A673 (cell line): ENCODE measurements at regions not wholly inside any gene's neighbourhood (a gene's known extent, or its start where the extent isn't known, plus 50 kb on each side); places are given as distances from the start of the nearest gene placed in this dataset.

ENCODE experiments used
- BruUV-seq: library from RNA; stranded (reverse); fragments of 400-500 nt; replicated peaks from 2 replicates; lab custom pipeline; 2021; lab: Mats Ljungman, UMichigan
- CTCF ChIA-PET: fragments of 300-600 bp; sonication (Branson Sonifier 250); formaldehyde crosslinking; loops from one replicate; lab custom pipeline; 2022; ENCODE audit warnings: antibody characterized with exemption; lab: Charles Lee
- POLR2A ChIA-PET: fragments of 300-600 bp; sonication (Branson Sonifier 250); formaldehyde crosslinking; loops from one replicate; lab custom pipeline; 2022; ENCODE audit warnings: antibody characterized with exemption; ENCODE audit not compliant: low non-redundant PET; lab: Charles Lee
- DNase-seq: peaks from one replicate; pipeline ENCODE4 v3.0.0-alpha.2; 2015; ENCODE audit warnings: low spot score
- H3K27ac ChIP-seq: fragments of 200-600 bp; sonication (generic); 2 replicates; pipeline ENCODE4 v1.5.1; 2016; ENCODE audit warnings: mixed run types, low read depth, mild to moderate bottlenecking, mixed read lengths, antibody characterized with exemption, low read length; ENCODE audit not compliant: poor library complexity, severe bottlenecking
- H3K27me3 ChIP-seq: fragments of 200-600 bp; sonication (generic); replicated peaks from 2 replicates; pipeline ENCODE4 v1.6.1; 2017; ENCODE audit warnings: mixed run types, low read depth, mild to moderate bottlenecking, mixed read lengths, antibody characterized with exemption, low read length; ENCODE audit not compliant: insufficient read depth, poor library complexity
- H3K36me3 ChIP-seq: fragments of 200-600 bp; sonication (generic); 2 replicates; pipeline ENCODE4 v1.6.1; 2016; ENCODE audit warnings: mixed run types, mild to moderate bottlenecking, mixed read lengths, antibody characterized with exemption, low read length; ENCODE audit not compliant: insufficient read depth, poor library complexity, severe bottlenecking
- H3K4me1 ChIP-seq: fragments of 200-600 bp; sonication (generic); 2 replicates; pipeline ENCODE4 v1.6.1; 2017; ENCODE audit warnings: mixed run types, mild to moderate bottlenecking, mixed read lengths, antibody characterized with exemption, low read length; ENCODE audit not compliant: insufficient read depth, poor library complexity, severe bottlenecking
- H3K4me3 ChIP-seq: fragments of 200-600 bp; sonication (generic); 2 replicates; pipeline ENCODE4 v1.5.1; 2016; ENCODE audit warnings: low read depth, mixed run types, mild to moderate bottlenecking, mixed read lengths, low read length; ENCODE audit not compliant: poor library complexity, severe bottlenecking
- H3K9me3 ChIP-seq: fragments of 200-600 bp; sonication (generic); 2 replicates; pipeline ENCODE4 v1.6.1; 2016; ENCODE audit warnings: mixed run types, low read depth, mild to moderate bottlenecking, mixed read lengths, antibody characterized with exemption, low read length; ENCODE audit not compliant: poor library complexity, severe bottlenecking
- EZH2 ChIP-seq: fragments of 200-600 bp; sonication (generic); IDR thresholded peaks from 2 replicates; pipeline ENCODE4 v1.6.1; 2017; ENCODE audit warnings: borderline replicate concordance, low read depth, mild to moderate bottlenecking, mixed read lengths, antibody characterized with exemption, low read length; ENCODE audit not compliant: poor library complexity, severe bottlenecking
- intact Hi-C: fragments of 100-400 bp; cut with micrococcal nuclease; formaldehyde crosslinking; loops from one replicate; pipeline ENCODE4 v1.10.0; 2022; ENCODE audit not compliant: unreplicated experiment
- TF ChIP-seq, protein P1 (sequence below): fragments of 300-800, 200-600 bp; sonication (generic); conservative IDR thresholded peaks from 2 replicates; pipeline ENCODE4 v1.5.1; 2017; ENCODE audit warnings: low read depth, mild to moderate bottlenecking, antibody characterized with exemption, low read length, moderate library complexity, mixed read lengths

GRCh38 chr10:83037653-83038052, 1101.7 kb upstream of the GHITM start:
- Histone ChIP-seq H3K4me1 (no peaks in the 10 kb centered on the region), H3K27ac (no peak overlapping the region), H3K9me3 (peaks cover 9% of the 10 kb centered on the region), H3K36me3 (no peaks in the 10 kb centered on the region), H3K4me3 (no peak overlapping the region), H3K27me3 (no peaks in the 10 kb centered on the region)
- CTCF ChIA-PET = no interaction called here
- intact Hi-C loops = no loop called here
- TF ChIP-seq, protein P1, sequence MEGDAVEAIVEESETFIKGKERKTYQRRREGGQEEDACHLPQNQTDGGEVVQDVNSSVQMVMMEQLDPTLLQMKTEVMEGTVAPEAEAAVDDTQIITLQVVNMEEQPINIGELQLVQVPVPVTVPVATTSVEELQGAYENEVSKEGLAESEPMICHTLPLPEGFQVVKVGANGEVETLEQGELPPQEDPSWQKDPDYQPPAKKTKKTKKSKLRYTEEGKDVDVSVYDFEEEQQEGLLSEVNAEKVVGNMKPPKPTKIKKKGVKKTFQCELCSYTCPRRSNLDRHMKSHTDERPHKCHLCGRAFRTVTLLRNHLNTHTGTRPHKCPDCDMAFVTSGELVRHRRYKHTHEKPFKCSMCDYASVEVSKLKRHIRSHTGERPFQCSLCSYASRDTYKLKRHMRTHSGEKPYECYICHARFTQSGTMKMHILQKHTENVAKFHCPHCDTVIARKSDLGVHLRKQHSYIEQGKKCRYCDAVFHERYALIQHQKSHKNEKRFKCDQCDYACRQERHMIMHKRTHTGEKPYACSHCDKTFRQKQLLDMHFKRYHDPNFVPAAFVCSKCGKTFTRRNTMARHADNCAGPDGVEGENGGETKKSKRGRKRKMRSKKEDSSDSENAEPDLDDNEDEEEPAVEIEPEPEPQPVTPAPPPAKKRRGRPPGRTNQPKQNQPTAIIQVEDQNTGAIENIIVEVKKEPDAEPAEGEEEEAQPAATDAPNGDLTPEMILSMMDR = no peak
- TF ChIP-seq EZH2 = no peak
- no peak for DNase-seq
- no TSS peak for BruUV-seq
- POLR2A ChIA-PET = no interaction called here

DNA sequence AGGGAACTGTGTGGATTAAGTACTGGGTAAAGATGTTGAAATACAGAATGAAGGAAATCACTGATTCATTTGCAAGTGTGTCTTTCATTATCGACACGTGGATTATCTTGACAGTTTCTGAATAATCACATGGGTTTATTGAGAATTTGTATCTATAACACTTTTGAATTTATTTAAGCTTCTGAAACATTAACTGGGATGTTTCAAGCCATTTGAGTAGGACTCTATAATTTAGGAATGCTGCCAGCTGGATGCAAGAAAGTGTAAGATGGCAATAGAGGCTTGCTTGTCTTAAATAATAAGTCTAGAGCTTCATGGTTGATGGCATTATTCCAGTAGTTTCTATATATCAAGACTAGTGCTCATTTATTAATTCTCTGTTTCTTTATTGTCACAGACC, 1100.7 kb upstream of the GHITM start:
- TF ChIP-seq, protein P1 = no peak
- no peak for TF ChIP-seq EZH2
- POLR2A ChIA-PET = no interaction called here
- H3K4me1 ChIP-seq = no peaks in the 10 kb centered on the region
- no peak overlapping the region for H3K27ac ChIP-seq
- H3K27me3 ChIP-seq = no peaks in the 10 kb centered on the region
- DNase-seq = no peak
- intact Hi-C loops = no loop called here
- H3K4me3 ChIP-seq = no peak overlapping the region
- H3K36me3 ChIP-seq = no peaks in the 10 kb centered on the region
- BruUV-seq = no TSS peak
- H3K9me3 ChIP-seq = peaks cover 9% of the 10 kb centered on the region
- CTCF ChIA-PET = no interaction called here

GRCh38 chr10:83045731-83046130, 1093.6 kb upstream of the GHITM start:
- intact Hi-C loops = no loop called here
- ChIA-PET CTCF (no interaction called here), POLR2A (no interaction called here)
- no peaks in the 10 kb centered on the region for H3K4me1 ChIP-seq
- no peak overlapping the region for H3K4me3 ChIP-seq
- H3K27me3 ChIP-seq = no peaks in the 10 kb centered on the region
- no peak for DNase-seq
- BruUV-seq = no TSS peak
- H3K36me3 ChIP-seq = no peaks in the 10 kb centered on the region
- no peak overlapping the region for H3K27ac ChIP-seq
- no peak for TF ChIP-seq EZH2
- TF ChIP-seq, protein P1 = no peak
- H3K9me3 ChIP-seq = peaks cover 4% of the 10 kb centered on the region
